ENCODE measurements at regions not wholly inside any gene's neighbourhood (a gene's known extent, or its start where the extent isn't known, plus 50 kb on each side); places are given as distances from the start of the nearest gene placed in this dataset.
A peak's percentile ranks its signal among the peaks of the same experiment; 100 is the strongest.

GRCh38 chr1:67615886-67616285 is 69.1 kb upstream of the GADD45A start:
- H3K4me1 ChIP-seq, result peaks cover 0 to 4% (median 2%) of the 10 kb centered on the region in 4 donors
- DNase-seq, result no peak
- H3K9me3 ChIP-seq, result no peaks in the 10 kb centered on the region
- 77 to 89% methylated on average over 1 of the region's 1 CpG for WGBS, 2 donors
- no peak for TF ChIP-seq POLR2A (IDR thresholded peaks at IDR 0.05)
- TF ChIP-seq CTCF (IDR thresholded peaks at IDR 0.05), result no peak
- TF ChIP-seq EP300 (IDR thresholded peaks at IDR 0.05), result no peak
- no peak for TF ChIP-seq POLR2AphosphoS5 (IDR thresholded peaks at IDR 0.05)
- intact Hi-C loops (cut with DNase I), result loop anchor here (5.0 kb wide), 1 partner anchor 54 kb away; no protein-coding TSS in a partner anchor
- no peak overlapping the region for H3K4me3 ChIP-seq
- no peaks in the 10 kb centered on the region for H3K36me3 ChIP-seq
- H3K27ac ChIP-seq, result no peak overlapping the region
- H3K27me3 ChIP-seq, result no peaks in the 10 kb centered on the region

GRCh38 chr1:67616394-67616985 is 68.5 kb upstream of the GADD45A start:
- Histone ChIP-seq H3K9me3 (no peaks in the 10 kb centered on the region), H3K4me3 (no peak overlapping the region), H3K4me1 (peaks cover 0 to 4% (median 2%) of the 10 kb centered on the region in 4 donors), H3K36me3 (no peaks in the 10 kb centered on the region), H3K27me3 (no peaks in the 10 kb centered on the region), H3K27ac (no peak overlapping the region)
- no peak for TF ChIP-seq POLR2AphosphoS5 (IDR thresholded peaks at IDR 0.05)
- no peak for TF ChIP-seq CTCF (IDR thresholded peaks at IDR 0.05)
- no peak for TF ChIP-seq EP300 (IDR thresholded peaks at IDR 0.05)
- TF ChIP-seq POLR2A (IDR thresholded peaks at IDR 0.05), result no peak
- intact Hi-C loops (cut with DNase I), result loop anchor here (5.0 kb wide), 1 partner anchor 54 kb away; no protein-coding TSS in a partner anchor
- DNase-seq, result no peak
- WGBS, 2 donors, result 93 to 96% methylated on average over 2 of the region's 2 CpGs

- H3K27me3 ChIP-seq, result no peaks in the 10 kb centered on the region
- peak overlapping the region; percentile 37 to 71 (median 59) for H3K27ac ChIP-seq
- peak overlapping the region in 2 of 4 donors; percentile 4 to 11 for H3K4me3 ChIP-seq
- no peak for TF ChIP-seq POLR2A (IDR thresholded peaks at IDR 0.05)
- peak in 1 of 4 donors; percentile 57 for TF ChIP-seq POLR2AphosphoS5 (IDR thresholded peaks at IDR 0.05)
- H3K36me3 ChIP-seq, result no peaks in the 10 kb centered on the region
- WGBS, 2 donors, result 48 to 57% methylated on average over 14 of the region's 14 CpGs
- DNase-seq, result peak; percentile 76
- H3K9me3 ChIP-seq, result no peaks in the 10 kb centered on the region
- H3K4me1 ChIP-seq, result peaks cover 0 to 4% (median 2%) of the 10 kb centered on the region in 4 donors
- intact Hi-C loops (cut with DNase I), result loop anchor here (5.0 kb wide), 1 partner anchor 56 kb away; no protein-coding TSS in a partner anchor
Measured at GRCh38 chr1:67618285-67619018, 66.5 kb upstream of the GADD45A start.

GRCh38 chr1:67619080-67619479 is 65.9 kb upstream of the GADD45A start:
- WGBS, 2 donors, result 51 to 52% methylated on average over 2 of the region's 2 CpGs
- H3K4me1 ChIP-seq, result peaks cover 0 to 4% (median 2%) of the 10 kb centered on the region in 4 donors
- no peak for TF ChIP-seq POLR2AphosphoS5 (IDR thresholded peaks at IDR 0.05)
- peak overlapping the region in 2 of 4 donors; percentile 4 to 11 for H3K4me3 ChIP-seq
- H3K27me3 ChIP-seq, result no peaks in the 10 kb centered on the region
- no peaks in the 10 kb centered on the region for H3K9me3 ChIP-seq
- H3K36me3 ChIP-seq, result no peaks in the 10 kb centered on the region
- peak overlapping the region; percentile 37 to 71 (median 59) for H3K27ac ChIP-seq
- DNase-seq, result no peak
- intact Hi-C loops (cut with DNase I), result loop anchor here (5.0 kb wide), 1 partner anchor 57 kb away; no protein-coding TSS in a partner anchor

GRCh38 chr1:67623906-67624305 is 61.1 kb upstream of the GADD45A start:
- peaks cover 0 to 4% (median 0%) of the 10 kb centered on the region in 4 donors for H3K4me1 ChIP-seq
- intact Hi-C loops (cut with DNase I), result no loop called here
- H3K27ac ChIP-seq, result no peak overlapping the region
- DNase-seq, result no peak
- TF ChIP-seq CTCF (IDR thresholded peaks at IDR 0.05) (no peak), POLR2A (IDR thresholded peaks at IDR 0.05) (no peak), POLR2AphosphoS5 (IDR thresholded peaks at IDR 0.05) (no peak), EP300 (IDR thresholded peaks at IDR 0.05) (no peak)
- no peaks in the 10 kb centered on the region for H3K27me3 ChIP-seq
- H3K9me3 ChIP-seq, result no peaks in the 10 kb centered on the region
- no peaks in the 10 kb centered on the region for H3K36me3 ChIP-seq
- H3K4me3 ChIP-seq, result no peak overlapping the region
- 94 to 97% methylated on average over 3 of the region's 3 CpGs for WGBS, 2 donors

Data from sigmoid colon (tissue), 6 donors.